ENCODE measurements at regions not wholly inside any gene's neighbourhood (a gene's known extent, or its start where the extent isn't known, plus 50 kb on each side); places are given as distances from the start of the nearest gene placed in this dataset.

GRCh38 chr7:133180717-133181116, 72.2 kb upstream of the EXOC4 start:
- Mint-ChIP-seq H3K36me3 (no peaks in the 10 kb centered on the region), H3K27ac (no peak overlapping the region)

DNA sequence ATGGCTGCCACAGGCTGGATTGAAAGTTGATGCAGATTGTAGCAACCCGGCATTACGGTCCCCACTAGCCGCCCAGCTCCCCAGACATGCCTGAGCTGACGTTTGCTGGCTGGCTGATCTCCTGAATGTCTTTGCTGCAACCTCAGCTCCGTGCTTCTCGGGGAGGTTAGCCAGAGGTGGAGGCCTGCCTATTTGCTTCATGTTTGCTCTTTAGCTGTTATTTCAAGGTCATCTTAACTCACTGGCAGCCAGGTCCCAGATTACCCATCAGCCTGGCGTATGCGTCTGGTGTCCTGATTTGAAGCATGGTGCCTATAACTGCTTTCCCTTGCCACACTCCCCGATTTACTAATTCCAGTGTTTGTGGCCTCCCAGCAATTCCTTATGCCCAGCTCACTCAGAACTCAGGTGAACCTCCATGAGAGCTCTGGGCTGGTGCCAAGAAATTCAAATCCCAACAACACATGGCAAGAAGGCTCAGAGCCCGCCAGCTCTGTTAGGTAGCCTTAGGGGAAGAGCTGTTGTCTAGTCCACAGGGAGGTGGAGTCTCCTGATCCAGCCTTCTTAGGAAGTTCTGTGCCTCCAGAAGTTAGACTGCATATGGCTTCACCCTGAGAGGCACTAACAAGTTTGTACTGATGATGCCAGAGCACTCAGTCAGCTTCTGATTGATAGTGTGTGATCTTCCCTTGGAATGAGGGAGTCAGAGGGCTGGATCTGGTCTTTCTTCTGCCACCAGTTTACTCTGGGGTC, 69.7 kb upstream of the EXOC4 start:
- Mint-ChIP-seq H3K27ac (peak overlapping the region in 1 of 7 donors; percentile 45), H3K9me3 (peaks cover 0 to 5% (median 2%) of the 10 kb centered on the region in 7 donors), H3K27me3 (ENCODE audit: low read depth in 3 of 3) (peaks cover 2 to 5% (median 4%) of the 10 kb centered on the region in 3 donors), H3K4me3 (no peak overlapping the region), H3K4me1 (no peaks in the 10 kb centered on the region), H3K36me3 (no peaks in the 10 kb centered on the region)
- no peak overlapping the region for H3K4me2 ChIP-seq (replicated peaks; ENCODE audit: extremely low read depth, low read length, poor library complexity, severe bottlenecking)
- 89% methylated on average over 7 of the region's 10 CpGs for WGBS (ENCODE audit: insufficient coverage)
- no peaks in the 10 kb centered on the region for H4K20me1 ChIP-seq (ENCODE audit: insufficient read depth, low read length)
- H3K36me3 ChIP-seq (replicated peaks in 1 of 2; ENCODE audit: control insufficient read depth in 1 of 2, insufficient read depth in 2 of 2, low read length in 2 of 2), result no peaks in the 10 kb centered on the region
- H3K4me1 ChIP-seq (ENCODE audit: control insufficient read depth in 1 of 2, insufficient read depth in 2 of 2, low read length in 2 of 2), result no peaks in the 10 kb centered on the region
- H3K27ac ChIP-seq (ENCODE audit: low read depth in 1 of 2, low read length in 2 of 2), result no peak overlapping the region
- no peak for DNase-seq
- H3K9ac ChIP-seq (ENCODE audit: insufficient read depth, low read length, poor library complexity, severe bottlenecking), result no peak overlapping the region
- no peaks in the 10 kb centered on the region for H3K27me3 ChIP-seq (ENCODE audit: control insufficient read depth in 2 of 2, insufficient read depth in 2 of 2, low read length in 2 of 2)
- intact Hi-C loops (cut with micrococcal nuclease), result no loop called here
- no peak overlapping the region for H3K4me3 ChIP-seq (replicated peaks in 1 of 3; ENCODE audit: low read depth in 2 of 3, low read length in 3 of 3)
- TF ChIP-seq CTCF (IDR thresholded peaks at IDR 0.05), result no peak
- H3K9me3 ChIP-seq (replicated peaks in 1 of 2; ENCODE audit: control insufficient read depth in 1 of 2, insufficient read depth in 1 of 2, low read length in 2 of 2), result no peaks in the 10 kb centered on the region
- no peak overlapping the region for H2AFZ ChIP-seq (ENCODE audit: insufficient read depth, low read depth, low read length, poor library complexity, severe bottlenecking)
- no peaks in the 10 kb centered on the region for H3K79me2 ChIP-seq (ENCODE audit: insufficient read depth, low read length)

More at GRCh38 chr7:133180717-133181116, 72.2 kb upstream of the EXOC4 start:
- H2AFZ ChIP-seq (ENCODE audit: insufficient read depth, low read depth, low read length, poor library complexity, severe bottlenecking), result no peak overlapping the region
- H3K36me3 ChIP-seq (replicated peaks in 1 of 2; ENCODE audit: control insufficient read depth in 1 of 2, insufficient read depth in 2 of 2, low read length in 2 of 2), result no peaks in the 10 kb centered on the region
- WGBS (ENCODE audit: insufficient coverage), result 92% methylated on average over 3 of the region's 4 CpGs
- no peaks in the 10 kb centered on the region for H3K27me3 ChIP-seq (ENCODE audit: control insufficient read depth in 2 of 2, insufficient read depth in 2 of 2, low read length in 2 of 2)
- Mint-ChIP-seq H3K4me3 (no peak overlapping the region), H3K27me3 (ENCODE audit: low read depth in 3 of 3) (peaks cover 2 to 4% (median 2%) of the 10 kb centered on the region in 3 donors), H3K9me3 (peaks cover 3 to 15% (median 8%) of the 10 kb centered on the region in 7 donors), H3K4me1 (no peaks in the 10 kb centered on the region)
- DNase-seq, result no peak
- no peak overlapping the region for H3K27ac ChIP-seq (ENCODE audit: low read depth in 1 of 2, low read length in 2 of 2)
- intact Hi-C loops (cut with micrococcal nuclease), result no loop called here
- no peak overlapping the region for H3K9ac ChIP-seq (ENCODE audit: insufficient read depth, low read length, poor library complexity, severe bottlenecking)
- no peak overlapping the region for H3K4me2 ChIP-seq (replicated peaks; ENCODE audit: extremely low read depth, low read length, poor library complexity, severe bottlenecking)
- no peaks in the 10 kb centered on the region for H3K79me2 ChIP-seq (ENCODE audit: insufficient read depth, low read length)
- H4K20me1 ChIP-seq (ENCODE audit: insufficient read depth, low read length), result no peaks in the 10 kb centered on the region
- no peaks in the 10 kb centered on the region for H3K4me1 ChIP-seq (ENCODE audit: control insufficient read depth in 1 of 2, insufficient read depth in 2 of 2, low read length in 2 of 2)
- H3K9me3 ChIP-seq (replicated peaks in 1 of 2; ENCODE audit: control insufficient read depth in 1 of 2, insufficient read depth in 1 of 2, low read length in 2 of 2), result peaks cover 0 to 4% of the 10 kb centered on the region in 2 donors
- no peak for TF ChIP-seq CTCF (IDR thresholded peaks at IDR 0.05)
- H3K4me3 ChIP-seq (replicated peaks in 1 of 3; ENCODE audit: low read depth in 2 of 3, low read length in 3 of 3), result no peak overlapping the region
